Liver (tissue), 3 donors: ENCODE measurements at regions not wholly inside any gene's neighbourhood (a gene's known extent, or its start where the extent isn't known, plus 50 kb on each side); places are given as distances from the start of the nearest gene placed in this dataset.

ENCODE experiments used
- ATF3 ChIP-seq: IDR thresholded peaks from 2 replicates; pipeline ENCODE4 v1.6.1; 2016; ENCODE audit warnings: antibody characterized with exemption
- CTCF ChIP-seq: fragments of 150-350 bp; IDR thresholded peaks from 2 replicates; pipeline ENCODE4 v1.5.1; 2017; ENCODE audit warnings: improper control_type of control experiment, low read depth, low read length; ENCODE audit not compliant: missing input control
- EGR1 ChIP-seq, 2 donors: IDR thresholded peaks; 2 replicates each; pipeline ENCODE4 v1.6.1; 2016 to 2018; ENCODE audit warnings: antibody characterized with exemption in 2 of 2, low read depth in 2 of 2
- FOXA1 ChIP-seq: IDR thresholded peaks from 2 replicates; pipeline ENCODE4 v1.6.1; 2016; ENCODE audit warnings: antibody characterized with exemption
- GABPA ChIP-seq, 2 donors: IDR thresholded peaks in 1 of 2; conservative IDR thresholded peaks in 1 of 2; 2 replicates each; pipeline ENCODE4 v1.6.1; 2016; ENCODE audit warnings: antibody characterized with exemption in 2 of 2, mild to moderate bottlenecking in 1 of 2, moderate library complexity in 1 of 2
- MAX ChIP-seq: IDR thresholded peaks from 2 replicates; pipeline ENCODE4 v1.6.1; 2016; ENCODE audit warnings: antibody characterized with exemption
- REST ChIP-seq: IDR thresholded peaks from 2 replicates; pipeline ENCODE4 v1.6.1; 2016; ENCODE audit warnings: antibody characterized with exemption, mild to moderate bottlenecking
- YY1 ChIP-seq: IDR thresholded peaks from 2 replicates; pipeline ENCODE4 v1.6.1; 2016; ENCODE audit warnings: antibody characterized with exemption, mild to moderate bottlenecking
- TF ChIP-seq, protein P1 (sequence below): IDR thresholded peaks from 2 replicates; pipeline ENCODE4 v1.6.1; 2016; ENCODE audit warnings: antibody characterized with exemption
- donor health status: healthy.
- donor health status: healthy.

DNA sequence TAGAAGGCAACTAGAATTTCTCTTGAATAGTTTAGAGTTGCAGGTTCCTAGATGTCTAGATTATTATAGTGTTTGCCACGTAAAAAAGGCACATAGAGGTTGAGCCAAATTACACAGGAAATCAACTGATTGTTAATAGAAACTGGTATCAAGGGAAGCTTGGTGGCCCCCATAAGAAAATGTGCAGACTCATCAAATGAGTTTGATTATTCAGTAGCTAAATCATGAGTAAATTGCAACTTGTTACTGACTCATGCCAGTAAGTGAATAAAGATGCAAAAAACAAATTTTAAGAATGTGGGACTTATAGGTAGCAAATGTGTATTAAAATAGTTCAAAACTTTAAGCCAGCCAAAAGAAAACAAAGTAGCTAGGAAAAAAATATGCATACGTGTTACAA, 1078.9 kb upstream of the CDH9 start:
- no peak for TF ChIP-seq GABPA (IDR thresholded peaks at IDR 0.05 in 1 of 2, conservative IDR thresholded peaks at IDR 0.05 in 1 of 2)
- no peak for TF ChIP-seq FOXA1
- no peak for TF ChIP-seq MAX
- TF ChIP-seq CTCF = no peak
- TF ChIP-seq EGR1 (IDR thresholded peaks at IDR 0.05; ENCODE audit: low read depth in 2 of 2) = no peak
- TF ChIP-seq ATF3 = no peak
- TF ChIP-seq REST = no peak
- no peak for TF ChIP-seq YY1
- TF ChIP-seq, protein P1, sequence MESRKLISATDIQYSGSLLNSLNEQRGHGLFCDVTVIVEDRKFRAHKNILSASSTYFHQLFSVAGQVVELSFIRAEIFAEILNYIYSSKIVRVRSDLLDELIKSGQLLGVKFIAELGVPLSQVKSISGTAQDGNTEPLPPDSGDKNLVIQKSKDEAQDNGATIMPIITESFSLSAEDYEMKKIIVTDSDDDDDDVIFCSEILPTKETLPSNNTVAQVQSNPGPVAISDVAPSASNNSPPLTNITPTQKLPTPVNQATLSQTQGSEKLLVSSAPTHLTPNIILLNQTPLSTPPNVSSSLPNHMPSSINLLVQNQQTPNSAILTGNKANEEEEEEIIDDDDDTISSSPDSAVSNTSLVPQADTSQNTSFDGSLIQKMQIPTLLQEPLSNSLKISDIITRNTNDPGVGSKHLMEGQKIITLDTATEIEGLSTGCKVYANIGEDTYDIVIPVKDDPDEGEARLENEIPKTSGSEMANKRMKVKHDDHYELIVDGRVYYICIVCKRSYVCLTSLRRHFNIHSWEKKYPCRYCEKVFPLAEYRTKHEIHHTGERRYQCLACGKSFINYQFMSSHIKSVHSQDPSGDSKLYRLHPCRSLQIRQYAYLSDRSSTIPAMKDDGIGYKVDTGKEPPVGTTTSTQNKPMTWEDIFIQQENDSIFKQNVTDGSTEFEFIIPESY = no peak
